ENCODE measurements at regions not wholly inside any gene's neighbourhood (a gene's known extent, or its start where the extent isn't known, plus 50 kb on each side); places are given as distances from the start of the nearest gene placed in this dataset.

DNA sequence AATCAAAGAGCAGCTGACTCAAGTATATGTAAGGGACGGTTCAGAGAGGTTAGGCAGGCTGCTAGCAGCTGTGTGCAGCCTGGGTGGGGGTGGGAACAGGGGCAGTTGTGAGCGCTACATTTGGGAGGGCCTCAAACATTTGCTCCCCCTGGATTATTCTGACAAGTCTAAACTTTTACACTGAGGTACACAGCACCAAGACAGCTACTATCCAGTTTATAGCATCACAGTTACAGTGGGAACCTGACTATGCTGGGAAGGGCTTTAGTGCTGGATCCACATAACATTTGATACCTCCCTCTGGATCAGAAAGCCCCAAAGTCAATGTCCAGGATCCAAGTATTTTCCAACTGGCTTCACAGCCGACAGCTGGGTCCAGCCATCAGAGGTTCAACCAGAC, 55.8 kb upstream of the GIMD1 start:
- DNase-seq, result no peak

DNA sequence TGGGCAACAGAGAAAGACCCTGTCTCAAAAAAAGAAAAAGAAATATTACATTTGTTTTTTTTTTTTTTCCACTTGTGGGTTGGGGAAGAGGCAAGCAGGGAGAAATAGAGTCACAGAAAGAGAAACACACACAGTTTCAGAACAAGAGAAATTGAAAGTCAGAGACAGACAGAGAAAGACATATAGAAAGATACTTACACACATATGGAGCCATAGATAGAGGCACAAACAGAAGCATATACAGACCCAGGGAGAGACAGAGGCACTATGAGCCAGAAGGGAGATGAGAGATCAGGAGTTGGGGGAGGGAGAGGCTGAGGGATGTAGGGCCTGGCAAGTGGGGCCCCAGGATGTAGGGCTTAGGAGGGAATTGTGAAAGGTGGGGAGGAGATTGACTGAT, 55.2 kb upstream of the GIMD1 start:
- DNase-seq, result no peak

DNA sequence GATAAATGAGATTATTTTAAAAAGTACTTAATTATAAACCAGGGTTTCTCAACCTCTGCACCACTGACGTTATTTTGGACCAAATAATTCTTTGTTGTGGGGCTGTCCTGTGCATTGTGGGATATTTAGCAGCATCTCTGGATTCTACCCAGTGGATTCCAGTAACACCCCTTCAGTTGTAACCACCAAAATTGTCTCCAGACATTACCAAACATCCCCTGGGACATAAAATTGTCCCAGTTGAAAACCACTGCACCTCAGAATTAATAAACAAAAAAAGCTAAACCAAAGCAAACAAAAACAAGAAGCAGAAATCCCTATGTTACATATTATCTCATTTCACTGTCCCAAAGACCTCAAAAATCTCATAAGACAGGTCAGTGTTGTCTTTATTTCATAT, 54.2 kb upstream of the GIMD1 start:
- DNase-seq, result no peak

DNA sequence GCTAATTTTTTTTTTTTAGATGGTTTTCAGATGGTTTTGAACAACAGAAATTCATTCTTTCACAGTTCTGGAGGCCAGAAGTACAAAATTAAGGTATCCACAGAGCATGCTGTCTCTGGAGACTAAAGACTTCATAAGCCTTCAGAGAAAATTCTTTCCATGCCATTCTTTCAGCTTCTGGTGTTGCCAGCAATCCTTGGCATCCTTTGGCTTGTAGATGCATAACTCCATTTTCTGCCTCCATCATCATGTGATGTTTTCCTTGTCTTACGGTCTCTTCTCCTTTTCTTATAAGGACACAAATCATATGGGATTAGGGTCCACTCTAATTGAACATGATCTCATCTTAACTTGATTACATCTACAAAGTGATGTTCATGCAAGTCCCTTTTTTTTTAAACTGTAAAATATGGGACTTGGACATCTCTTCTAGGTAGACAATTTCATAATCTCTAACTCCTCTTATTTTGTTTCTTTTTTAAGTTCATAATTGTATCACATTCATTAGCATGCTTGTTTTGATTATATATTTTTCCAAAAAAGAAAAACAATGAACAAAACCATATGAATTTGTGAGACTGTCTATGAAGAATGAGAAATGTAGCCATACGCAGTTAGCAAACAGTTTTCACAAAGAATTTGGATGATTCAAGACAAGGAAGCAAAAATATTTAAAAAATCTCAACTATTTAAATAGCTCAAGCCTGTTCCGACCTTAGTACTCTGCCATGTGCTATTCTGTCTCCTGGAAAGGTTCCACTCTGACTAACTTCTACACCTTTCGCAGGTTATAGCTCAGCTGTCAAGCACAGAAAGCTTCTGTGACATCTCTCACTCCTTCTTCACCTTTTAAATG, 53.1 kb upstream of the GIMD1 start:
- no peak for DNase-seq

DNA sequence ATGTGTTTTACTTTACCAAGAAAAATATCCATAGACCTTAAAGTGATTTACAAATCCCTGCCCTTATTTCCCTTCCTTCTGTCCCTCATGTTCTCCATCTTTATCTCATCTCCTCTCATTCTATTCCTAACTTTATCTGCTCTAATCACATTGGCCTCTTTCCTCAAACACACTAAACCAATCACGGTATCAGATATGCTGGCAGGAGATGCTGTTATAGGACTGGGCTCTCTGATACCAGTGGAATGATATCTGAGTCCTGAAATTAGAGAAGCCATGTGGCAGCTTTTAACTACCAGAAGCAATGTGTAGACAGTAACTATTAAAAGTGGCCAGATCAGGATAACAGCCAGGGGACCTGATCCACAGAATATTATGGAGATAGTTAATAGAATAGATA, 49.9 kb upstream of the GIMD1 start:
- no peak for DNase-seq

Data from activated CD4-positive, alpha-beta T cell treated with anti-CD3 and anti-CD28 coated beads for 4 hours (primary cell).